Activated T-cell treated with anti-CD3 and anti-CD28 coated beads, Interleukin-2, amount 50 U/mL, for 72 hours (primary cell): ENCODE measurements at regions not wholly inside any gene's neighbourhood (a gene's known extent, or its start where the extent isn't known, plus 50 kb on each side); places are given as distances from the start of the nearest gene placed in this dataset.

Source experiments
- ATAC-seq, 2 donors: fragments of 150-1000 bp; cut with Tn5 transposase; replicated peaks in 1 of 2; 2 replicates each; pipeline ENCODE4 v1.10.0; 2021; ENCODE audit warnings: moderate library complexity in 2 of 2, mild to moderate bottlenecking in 1 of 2
- DNase-seq, 2 donors: peaks; one replicate each; pipeline ENCODE4 v3.0.0; 2021 to 2022; ENCODE audit warnings: mixed read lengths in 1 of 2
- H3K27ac Mint-ChIP-seq: one replicate; pipeline ENCODE4 v1.8.0; 2022; ENCODE audit warnings: mild to moderate bottlenecking, moderate library complexity, mixed read lengths
- H3K27me3 Mint-ChIP-seq: one replicate; pipeline ENCODE4 v1.8.0; 2022; ENCODE audit warnings: low read depth, mixed read lengths
- H3K36me3 Mint-ChIP-seq, 2 donors: one replicate each; pipeline ENCODE4 v1.8.0; 2022; ENCODE audit warnings: mixed read lengths in 2 of 2, mild to moderate bottlenecking in 1 of 2; ENCODE audit not compliant: insufficient read depth in 2 of 2
- H3K4me1 Mint-ChIP-seq: one replicate; pipeline ENCODE4 v1.8.0; 2022; ENCODE audit warnings: low read depth, mixed read lengths
- H3K4me3 Mint-ChIP-seq, 2 donors: one replicate each; pipeline ENCODE4 v1.8.0; 2022; ENCODE audit warnings: mild to moderate bottlenecking in 2 of 2, mixed read lengths in 2 of 2, moderate library complexity in 2 of 2
- H3K9me3 Mint-ChIP-seq, 2 donors: one replicate each; pipeline ENCODE4 v1.8.0; 2022; ENCODE audit warnings: mixed read lengths in 2 of 2

DNA sequence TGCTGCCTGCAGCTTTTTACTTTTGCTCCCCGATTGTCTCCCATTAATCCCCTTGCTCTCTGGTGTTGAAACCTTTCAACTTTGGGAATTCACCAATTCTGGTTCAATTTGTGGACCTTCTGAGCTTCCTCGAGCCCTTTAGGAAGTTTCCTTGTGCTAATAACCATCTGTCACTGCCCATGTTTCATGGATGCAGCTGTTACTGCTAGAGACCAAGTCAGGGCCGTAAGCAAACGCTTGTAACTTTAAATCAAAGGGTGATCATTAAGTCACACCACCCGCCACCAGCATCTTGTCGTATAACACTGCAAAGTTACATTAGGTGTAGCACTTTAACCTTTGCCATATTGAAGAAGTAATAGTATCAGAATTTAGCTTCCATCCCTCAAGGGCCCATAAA is 268.3 kb upstream of the SASH1 start:
- DNase-seq (no peak), ATAC-seq (no peak)
- Mint-ChIP-seq H3K27me3 (no peaks in the 10 kb centered on the region), H3K27ac (no peak overlapping the region), H3K4me1 (no peaks in the 10 kb centered on the region), H3K9me3 (peaks cover 1 to 2% of the 10 kb centered on the region in 2 donors), H3K36me3 (no peaks in the 10 kb centered on the region), H3K4me3 (no peak overlapping the region)

DNA sequence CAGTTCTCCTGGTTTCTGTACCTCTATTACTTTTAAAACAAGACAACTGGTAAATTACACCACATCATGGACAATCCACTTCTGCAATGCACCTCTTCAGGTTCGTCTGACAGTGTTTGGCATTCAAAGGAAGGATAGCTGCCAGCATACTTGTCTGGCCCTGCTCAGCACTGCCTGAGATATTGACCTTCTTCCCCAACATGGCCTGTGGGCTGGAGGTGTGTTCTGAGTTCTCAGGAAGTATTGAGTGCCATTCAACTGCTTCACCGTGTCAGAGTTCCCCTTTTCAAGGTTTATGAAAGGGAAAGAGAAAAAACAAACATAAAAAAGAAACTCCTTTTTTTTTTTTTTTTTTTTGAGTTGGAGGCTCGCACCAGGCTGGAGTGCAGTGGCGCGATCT is 267.9 kb upstream of the SASH1 start:
- Mint-ChIP-seq H3K9me3 (peaks cover 1 to 2% of the 10 kb centered on the region in 2 donors), H3K27me3 (no peaks in the 10 kb centered on the region), H3K4me1 (no peaks in the 10 kb centered on the region), H3K4me3 (no peak overlapping the region), H3K27ac (no peak overlapping the region), H3K36me3 (no peaks in the 10 kb centered on the region)
- no peak for DNase-seq
- no peak for ATAC-seq

DNA sequence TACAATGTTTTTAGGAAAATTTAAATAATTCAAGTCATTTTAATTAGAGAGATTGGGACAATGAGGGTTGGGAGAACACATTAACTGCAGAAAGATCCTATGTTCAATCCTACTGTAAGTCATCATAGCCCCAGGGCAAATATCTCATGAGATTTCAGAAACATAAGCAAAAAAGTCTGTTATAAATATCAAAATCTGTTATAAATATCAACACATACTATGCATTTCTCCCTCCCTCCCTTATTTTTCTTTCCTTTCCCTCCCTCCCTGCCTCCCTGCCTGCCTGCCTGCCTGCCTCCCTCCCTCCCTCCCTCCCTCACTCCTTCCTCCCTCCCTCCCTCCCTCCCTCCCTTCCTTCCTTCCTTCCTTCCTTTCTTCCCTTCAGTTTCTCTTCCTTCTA is 267.3 kb upstream of the SASH1 start:
- no peaks in the 10 kb centered on the region for H3K27me3 Mint-ChIP-seq

DNA sequence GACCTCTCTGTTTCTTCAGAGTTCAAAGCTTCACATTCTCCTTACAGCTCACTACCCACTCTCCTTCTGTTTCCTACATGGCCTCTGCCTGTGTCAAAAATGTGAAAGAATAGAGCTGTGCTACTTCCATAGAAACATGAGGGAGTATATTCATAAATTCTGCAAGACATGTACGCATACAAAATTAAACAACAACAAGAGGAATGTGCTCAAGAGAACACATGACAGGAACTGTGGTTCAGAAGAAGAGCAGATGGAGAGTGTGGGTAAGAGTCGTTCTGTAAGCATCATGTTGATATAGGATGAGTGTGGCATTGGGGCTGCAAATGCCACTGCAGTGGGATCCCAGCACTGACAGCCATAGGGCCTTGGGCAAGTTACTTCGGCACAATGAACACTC is 266.6 kb upstream of the SASH1 start:
- DNase-seq (no peak), ATAC-seq (no peak)
- H3K4me1 Mint-ChIP-seq: no peaks in the 10 kb centered on the region
- no peak overlapping the region for H3K27ac Mint-ChIP-seq
- H3K36me3 Mint-ChIP-seq: no peaks in the 10 kb centered on the region
- H3K4me3 Mint-ChIP-seq: no peak overlapping the region
- no peaks in the 10 kb centered on the region for H3K27me3 Mint-ChIP-seq
- H3K9me3 Mint-ChIP-seq: peaks cover 1 to 2% of the 10 kb centered on the region in 2 donors

More for the DNA sequence above, 267.3 kb upstream of the SASH1 start:
- ATAC-seq (no peak), DNase-seq (no peak)
- Mint-ChIP-seq H3K9me3 (peaks cover 1 to 2% of the 10 kb centered on the region in 2 donors), H3K27ac (no peak overlapping the region), H3K4me1 (no peaks in the 10 kb centered on the region), H3K36me3 (no peaks in the 10 kb centered on the region), H3K4me3 (no peak overlapping the region)

DNA sequence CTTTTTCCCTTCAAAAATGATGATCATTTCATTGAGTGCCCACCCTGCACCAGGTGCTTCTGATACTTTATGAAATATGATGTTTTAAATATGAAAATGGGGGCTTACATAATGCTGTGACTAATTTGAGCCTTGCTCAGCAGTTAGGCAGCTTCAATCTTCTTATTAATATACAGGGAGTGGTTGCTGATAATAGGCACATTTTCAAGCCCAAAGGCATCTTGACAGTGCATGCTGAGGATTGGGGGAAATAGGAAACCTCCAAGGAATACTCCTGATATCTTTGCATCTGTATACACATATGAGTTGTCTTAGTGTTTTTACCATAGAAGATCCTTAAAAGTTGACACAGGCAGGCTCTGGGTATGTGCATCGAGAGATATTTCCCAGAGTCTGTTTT is 262.3 kb upstream of the SASH1 start:
- no peak for DNase-seq
- peaks cover 0 to 1% of the 10 kb centered on the region in 2 donors for H3K9me3 Mint-ChIP-seq
- peaks cover 4% of the 10 kb centered on the region for H3K27me3 Mint-ChIP-seq
- no peak overlapping the region for H3K27ac Mint-ChIP-seq
- ATAC-seq: no peak
- no peaks in the 10 kb centered on the region for H3K36me3 Mint-ChIP-seq
- no peaks in the 10 kb centered on the region for H3K4me1 Mint-ChIP-seq
- H3K4me3 Mint-ChIP-seq: no peak overlapping the region

DNA sequence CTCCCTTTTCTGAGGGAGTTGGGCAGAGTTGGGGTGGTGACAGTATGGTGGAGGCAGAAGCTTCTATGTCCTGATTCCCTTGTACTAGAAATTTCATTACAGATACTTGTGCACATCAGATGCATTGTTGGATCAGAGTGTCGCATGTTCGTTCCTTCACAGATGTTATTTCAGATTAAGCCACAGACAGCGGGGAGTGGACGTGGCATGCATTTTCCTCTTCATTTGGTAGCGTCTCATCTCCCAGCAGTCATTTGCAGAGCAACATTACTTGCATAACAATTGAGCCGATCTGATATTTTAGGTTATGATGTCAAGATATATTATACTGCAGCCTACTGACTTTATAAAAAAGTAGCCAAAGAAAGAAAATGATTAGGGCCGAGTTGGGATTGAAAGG is 261.6 kb upstream of the SASH1 start:
- H3K9me3 Mint-ChIP-seq: no peaks in the 10 kb centered on the region
- no peak overlapping the region for H3K4me3 Mint-ChIP-seq
- peaks cover 4% of the 10 kb centered on the region for H3K27me3 Mint-ChIP-seq
- no peaks in the 10 kb centered on the region for H3K36me3 Mint-ChIP-seq
- DNase-seq (no peak), ATAC-seq (no peak)
- H3K27ac Mint-ChIP-seq: no peak overlapping the region
- H3K4me1 Mint-ChIP-seq: no peaks in the 10 kb centered on the region

DNA sequence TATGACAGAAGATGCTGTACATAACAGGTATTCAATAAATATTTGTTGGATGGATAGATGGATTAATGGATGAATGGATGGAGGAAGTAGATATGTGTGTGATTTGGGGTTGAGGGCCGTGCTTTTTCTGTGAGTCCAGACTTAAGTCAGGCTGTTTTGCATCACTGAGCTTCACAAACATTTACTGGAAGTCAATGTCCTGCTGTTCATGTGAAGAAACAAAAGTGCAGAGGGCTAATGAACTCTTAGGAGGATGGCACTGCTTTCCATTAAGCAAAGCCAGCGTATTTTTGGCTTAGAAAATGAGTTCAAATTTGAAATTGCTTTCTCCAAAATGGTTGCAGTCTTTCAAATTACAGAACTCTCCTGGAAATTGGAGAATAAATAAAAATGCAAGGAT is 260.6 kb upstream of the SASH1 start:
- Mint-ChIP-seq H3K27me3 (peaks cover 4% of the 10 kb centered on the region), H3K4me1 (no peaks in the 10 kb centered on the region), H3K9me3 (no peaks in the 10 kb centered on the region), H3K4me3 (no peak overlapping the region), H3K27ac (no peak overlapping the region), H3K36me3 (no peaks in the 10 kb centered on the region)
- no peak for ATAC-seq
- DNase-seq: no peak

DNA sequence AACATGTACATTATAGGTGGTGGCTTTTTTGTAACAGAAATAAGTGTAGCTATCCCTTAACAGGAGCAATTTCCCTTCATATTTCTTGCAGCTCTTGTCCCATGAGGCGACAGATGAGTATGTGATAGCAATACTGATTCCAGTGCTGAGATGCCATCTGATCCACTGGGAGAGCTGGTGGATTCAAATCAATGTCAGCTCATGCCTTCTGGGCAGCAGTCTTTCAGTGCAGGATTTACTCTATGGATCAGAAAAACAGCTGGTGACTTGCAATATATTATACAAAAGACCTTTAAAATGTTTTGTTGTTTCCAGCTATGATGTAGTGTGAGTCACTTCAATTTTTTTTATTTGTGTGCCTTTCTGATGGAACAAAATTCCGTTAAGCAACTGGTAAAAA is 259.9 kb upstream of the SASH1 start:
- H3K4me3 Mint-ChIP-seq: no peak overlapping the region
- no peaks in the 10 kb centered on the region for H3K36me3 Mint-ChIP-seq
- H3K27me3 Mint-ChIP-seq: peaks cover 4% of the 10 kb centered on the region
- no peak overlapping the region for H3K27ac Mint-ChIP-seq
- no peak for DNase-seq
- H3K9me3 Mint-ChIP-seq: peaks cover 0 to 2% of the 10 kb centered on the region in 2 donors
- no peak for ATAC-seq
- no peaks in the 10 kb centered on the region for H3K4me1 Mint-ChIP-seq

DNA sequence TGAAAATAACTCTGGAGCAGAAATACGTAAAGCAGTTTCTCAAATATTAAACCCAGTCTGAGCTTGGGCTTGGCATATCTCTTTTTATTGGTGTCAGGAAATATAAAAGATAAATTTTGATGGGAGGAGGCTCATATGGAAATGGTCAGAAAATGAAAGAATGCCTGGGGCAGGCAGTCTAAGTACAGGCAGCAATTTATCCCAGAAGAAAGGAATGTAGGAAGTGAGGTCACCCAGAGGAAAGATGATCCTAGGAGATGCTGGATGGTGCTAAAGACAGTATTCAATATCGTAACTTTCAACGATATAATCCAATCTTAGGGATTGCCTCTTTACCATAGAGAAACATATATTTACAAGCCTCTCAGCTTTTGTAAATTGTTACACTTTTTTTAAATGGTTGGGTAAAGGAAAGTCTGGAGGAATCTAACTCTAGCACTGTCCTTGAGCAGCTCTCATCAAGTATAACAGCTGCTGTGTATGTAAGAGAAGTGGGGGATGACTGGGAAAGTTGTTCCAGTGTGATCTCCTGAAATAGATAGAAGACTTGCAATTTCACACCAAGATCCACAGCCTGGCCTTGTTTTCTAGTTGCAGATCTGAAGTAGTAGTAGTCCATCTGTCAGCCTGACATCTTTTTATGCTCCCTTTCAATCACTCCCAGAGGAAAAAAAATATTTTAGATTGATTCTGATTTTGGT is 256.9 kb upstream of the SASH1 start:
- H3K9me3 Mint-ChIP-seq: peaks cover 2 to 5% of the 10 kb centered on the region in 2 donors
- DNase-seq (no peak), ATAC-seq (no peak)
- H3K4me3 Mint-ChIP-seq: no peak overlapping the region
- H3K27ac Mint-ChIP-seq: no peak overlapping the region
- no peaks in the 10 kb centered on the region for H3K4me1 Mint-ChIP-seq
- peaks cover 4% of the 10 kb centered on the region for H3K27me3 Mint-ChIP-seq
- H3K36me3 Mint-ChIP-seq: peaks cover 0 to 2% of the 10 kb centered on the region in 2 donors

DNA sequence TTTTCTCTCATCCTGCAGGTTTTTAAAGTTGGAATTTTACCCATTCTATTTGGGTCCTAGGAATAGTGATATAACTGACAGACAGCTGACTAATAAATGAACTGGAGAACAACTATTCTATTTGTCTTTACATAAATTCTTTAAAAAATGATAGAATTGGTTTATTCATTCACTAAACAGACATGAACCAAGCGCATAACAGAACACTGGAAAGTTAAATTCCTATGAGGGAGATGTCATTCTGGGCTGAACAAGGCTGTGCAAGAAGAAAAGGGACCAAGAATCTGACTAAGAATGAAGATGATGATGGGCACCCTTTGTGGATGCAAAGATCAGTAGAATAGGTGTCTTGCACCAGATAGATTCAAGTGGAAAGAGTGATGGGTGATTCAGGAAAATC is 256.3 kb upstream of the SASH1 start:
- Mint-ChIP-seq H3K27ac (no peak overlapping the region), H3K4me1 (no peaks in the 10 kb centered on the region), H3K9me3 (peaks cover 4 to 6% of the 10 kb centered on the region in 2 donors), H3K4me3 (no peak overlapping the region), H3K27me3 (peaks cover 4% of the 10 kb centered on the region), H3K36me3 (peaks cover 0 to 4% of the 10 kb centered on the region in 2 donors)
- DNase-seq (no peak), ATAC-seq (no peak)

DNA sequence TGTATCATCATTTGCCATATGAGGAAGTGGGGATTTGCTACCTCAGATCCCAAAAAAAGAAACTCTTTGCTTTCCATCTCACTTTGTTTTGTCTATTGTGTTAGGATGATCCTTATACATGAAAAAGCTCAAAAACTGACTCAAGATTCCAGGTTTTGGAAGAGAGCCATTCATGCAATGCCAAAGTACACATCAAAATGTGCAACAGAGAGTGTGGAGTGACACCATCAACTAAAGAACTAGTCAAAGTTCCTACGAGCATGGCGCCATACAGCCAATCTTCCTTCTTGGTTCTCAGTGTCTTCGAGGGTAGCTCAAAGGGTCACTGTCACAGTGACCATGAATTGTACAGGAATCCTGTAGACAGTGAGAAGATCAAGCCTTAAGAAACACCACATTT is 255.8 kb upstream of the SASH1 start:
- Mint-ChIP-seq H3K4me3 (no peak overlapping the region), H3K36me3 (peaks cover 0 to 4% of the 10 kb centered on the region in 2 donors), H3K9me3 (peaks cover 4 to 6% of the 10 kb centered on the region in 2 donors), H3K27ac (no peak overlapping the region), H3K27me3 (peaks cover 4% of the 10 kb centered on the region), H3K4me1 (no peaks in the 10 kb centered on the region)
- ATAC-seq (no peak), DNase-seq (no peak)

DNA sequence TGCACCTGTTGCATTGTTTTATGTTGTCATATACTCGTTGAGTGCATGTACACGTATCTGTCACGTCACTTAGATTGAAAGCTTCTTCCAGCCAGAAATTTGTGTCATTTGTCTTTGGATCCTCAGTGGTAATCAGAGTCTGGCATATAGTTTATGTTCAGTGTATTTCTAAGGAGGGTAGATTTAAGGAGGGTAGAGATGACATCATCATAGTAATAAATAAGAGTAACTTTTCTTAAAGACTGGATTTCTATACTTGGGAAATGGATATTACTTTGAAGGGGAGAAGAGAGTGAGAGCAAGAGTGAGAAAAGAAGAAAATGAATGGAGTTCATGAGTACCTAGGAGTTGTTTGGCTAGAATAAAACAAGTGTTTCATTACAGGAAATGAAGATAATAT is 255.0 kb upstream of the SASH1 start:
- ATAC-seq (no peak), DNase-seq (no peak)
- H3K27me3 Mint-ChIP-seq: peaks cover 4% of the 10 kb centered on the region
- H3K27ac Mint-ChIP-seq: no peak overlapping the region
- peaks cover 6% of the 10 kb centered on the region in 2 donors for H3K9me3 Mint-ChIP-seq
- H3K36me3 Mint-ChIP-seq: peaks cover 0 to 4% of the 10 kb centered on the region in 2 donors
- H3K4me1 Mint-ChIP-seq: no peaks in the 10 kb centered on the region
- no peak overlapping the region for H3K4me3 Mint-ChIP-seq

DNA sequence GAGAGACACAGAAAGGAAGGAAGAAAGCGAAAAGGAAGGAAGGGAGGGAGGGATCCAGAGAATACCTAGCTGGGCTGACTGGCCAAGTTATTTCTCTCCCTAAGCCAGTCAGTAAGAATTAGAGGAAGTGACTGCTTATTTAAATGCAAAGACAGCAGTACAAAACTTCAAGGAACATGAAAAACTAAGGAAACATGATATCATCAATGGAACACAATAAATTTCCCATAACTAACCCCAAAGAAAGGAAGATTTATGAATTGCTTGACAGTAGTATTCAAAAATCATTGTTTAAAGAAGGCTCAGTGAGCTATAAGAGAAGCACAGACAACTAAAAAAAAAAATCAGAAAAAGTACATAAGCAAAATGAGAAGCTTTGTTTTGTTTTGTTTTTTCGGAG is 252.3 kb upstream of the SASH1 start:
- H3K36me3 Mint-ChIP-seq: peaks cover 0 to 4% of the 10 kb centered on the region in 2 donors
- DNase-seq (no peak), ATAC-seq (no peak)
- no peak overlapping the region for H3K27ac Mint-ChIP-seq
- H3K9me3 Mint-ChIP-seq: peaks cover 6 to 9% of the 10 kb centered on the region in 2 donors
- no peaks in the 10 kb centered on the region for H3K4me1 Mint-ChIP-seq
- H3K4me3 Mint-ChIP-seq: no peak overlapping the region
- no peaks in the 10 kb centered on the region for H3K27me3 Mint-ChIP-seq

DNA sequence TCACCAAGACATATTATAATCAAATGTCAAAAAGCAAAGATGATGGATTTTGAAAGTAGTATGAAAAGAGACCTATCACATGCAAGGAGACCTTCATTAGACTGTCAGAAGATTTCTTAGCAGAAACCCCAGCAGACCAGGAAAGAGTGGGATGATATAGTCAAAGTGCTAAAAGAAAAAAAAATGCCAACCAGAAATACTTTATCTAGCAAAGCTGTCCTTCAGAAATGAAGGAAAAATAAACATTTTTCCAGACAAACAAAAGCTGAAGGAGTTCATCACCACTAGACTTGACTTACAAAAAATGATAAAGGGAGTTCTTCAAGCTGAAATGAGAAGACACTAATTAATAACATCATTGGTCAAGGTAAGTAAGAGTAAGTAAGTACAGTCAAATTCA is 251.2 kb upstream of the SASH1 start:
- DNase-seq: no peak
- no peaks in the 10 kb centered on the region for H3K4me1 Mint-ChIP-seq
- H3K9me3 Mint-ChIP-seq: peaks cover 6 to 9% of the 10 kb centered on the region in 2 donors
- H3K4me3 Mint-ChIP-seq: no peak overlapping the region
- H3K27me3 Mint-ChIP-seq: no peaks in the 10 kb centered on the region
- ATAC-seq: no peak
- H3K36me3 Mint-ChIP-seq: peaks cover 0 to 4% of the 10 kb centered on the region in 2 donors
- H3K27ac Mint-ChIP-seq: no peak overlapping the region
